ENCODE measurements at regions not wholly inside any gene's neighbourhood (a gene's known extent, or its start where the extent isn't known, plus 50 kb on each side); places are given as distances from the start of the nearest gene placed in this dataset.

GRCh38 chr7:46444256-46444655 lies 523.2 kb upstream of the IGFBP3 start:
- no peaks in the 10 kb centered on the region for H3K36me3 Mint-ChIP-seq (ENCODE audit: insufficient read depth, unreplicated experiment)
- no peaks in the 10 kb centered on the region for H3K4me1 Mint-ChIP-seq (ENCODE audit: low read depth, unreplicated experiment)
- intact Hi-C loops (cut with micrococcal nuclease; ENCODE audit: unreplicated experiment): no loop called here

GRCh38 chr7:46440186-46440585 lies 519.1 kb upstream of the IGFBP3 start:
- H3K27me3 Mint-ChIP-seq (ENCODE audit: unreplicated experiment): no peaks in the 10 kb centered on the region
- no peak overlapping the region for H3K27ac Mint-ChIP-seq (ENCODE audit: unreplicated experiment)
- no peaks in the 10 kb centered on the region for H3K4me1 Mint-ChIP-seq (ENCODE audit: low read depth, unreplicated experiment)
- BruUV-seq (replicated peaks): no TSS peak
- no peak overlapping the region for H3K4me3 Mint-ChIP-seq (ENCODE audit: low read depth, unreplicated experiment)
- no peak for DNase-seq
- H3K36me3 Mint-ChIP-seq (ENCODE audit: insufficient read depth, unreplicated experiment): no peaks in the 10 kb centered on the region
- intact Hi-C loops (cut with micrococcal nuclease; ENCODE audit: unreplicated experiment): no loop called here
- H3K9me3 Mint-ChIP-seq (ENCODE audit: low read depth, unreplicated experiment): peaks cover 13% of the 10 kb centered on the region
- TF ChIP-seq CTCF (IDR thresholded peaks at IDR 0.05; ENCODE audit: unreplicated experiment): no peak
- CTCF ChIA-PET: no interaction called here

More at GRCh38 chr7:46444256-46444655, 523.2 kb upstream of the IGFBP3 start:
- Mint-ChIP-seq H3K27ac (ENCODE audit: unreplicated experiment) (no peak overlapping the region), H3K27me3 (ENCODE audit: unreplicated experiment) (no peaks in the 10 kb centered on the region), H3K4me3 (ENCODE audit: low read depth, unreplicated experiment) (no peak overlapping the region), H3K9me3 (ENCODE audit: low read depth, unreplicated experiment) (peaks cover 16% of the 10 kb centered on the region)
- TF ChIP-seq CTCF (IDR thresholded peaks at IDR 0.05; ENCODE audit: unreplicated experiment): no peak
- CTCF ChIA-PET: interaction anchor here (1.0 kb wide), 1 partner anchor 534 kb away, joined by 3 read pairs; no protein-coding TSS in a partner anchor
- BruUV-seq (replicated peaks): no TSS peak
- DNase-seq: no peak

- no peak for DNase-seq
- Mint-ChIP-seq H3K36me3 (ENCODE audit: insufficient read depth, unreplicated experiment) (no peaks in the 10 kb centered on the region), H3K27ac (ENCODE audit: unreplicated experiment) (peak overlapping the region; percentile 37), H3K27me3 (ENCODE audit: unreplicated experiment) (no peaks in the 10 kb centered on the region), H3K4me1 (ENCODE audit: low read depth, unreplicated experiment) (peaks cover 10% of the 10 kb centered on the region), H3K4me3 (ENCODE audit: low read depth, unreplicated experiment) (no peak overlapping the region), H3K9me3 (ENCODE audit: low read depth, unreplicated experiment) (peaks cover 6% of the 10 kb centered on the region)
- BruUV-seq (replicated peaks): no TSS peak
- CTCF ChIA-PET: interaction anchor here (1.1 kb wide), 1 partner anchor 1768 kb away, joined by 3 read pairs; no protein-coding TSS in a partner anchor
- intact Hi-C loops (cut with micrococcal nuclease; ENCODE audit: unreplicated experiment): no loop called here
- TF ChIP-seq CTCF (IDR thresholded peaks at IDR 0.05; ENCODE audit: unreplicated experiment): no peak
These were observed 511.6 kb upstream of the IGFBP3 start for GRCh38 chr7:46432708-46433107.

- peaks cover 10% of the 10 kb centered on the region for H3K4me1 Mint-ChIP-seq (ENCODE audit: low read depth, unreplicated experiment)
- CTCF ChIA-PET: no interaction called here
- H3K27me3 Mint-ChIP-seq (ENCODE audit: unreplicated experiment): no peaks in the 10 kb centered on the region
- no peak overlapping the region for H3K27ac Mint-ChIP-seq (ENCODE audit: unreplicated experiment)
- no peak overlapping the region for H3K4me3 Mint-ChIP-seq (ENCODE audit: low read depth, unreplicated experiment)
- H3K36me3 Mint-ChIP-seq (ENCODE audit: insufficient read depth, unreplicated experiment): no peaks in the 10 kb centered on the region
- H3K9me3 Mint-ChIP-seq (ENCODE audit: low read depth, unreplicated experiment): peaks cover 15% of the 10 kb centered on the region
- intact Hi-C loops (cut with micrococcal nuclease; ENCODE audit: unreplicated experiment): no loop called here
- DNase-seq: no peak
- TF ChIP-seq CTCF (IDR thresholded peaks at IDR 0.05; ENCODE audit: unreplicated experiment): no peak
- BruUV-seq (replicated peaks): no TSS peak
These were observed 507.2 kb upstream of the IGFBP3 start for GRCh38 chr7:46428295-46428694.

Data from Calu3 (cell line).